Mesendoderm (in vitro differentiated cells): ENCODE measurements at regions not wholly inside any gene's neighbourhood (a gene's known extent, or its start where the extent isn't known, plus 50 kb on each side); places are given as distances from the start of the nearest gene placed in this dataset.

Source experiments
- DNase-seq: peaks from one replicate; pipeline ENCODE4 v3.0.0; 2013
- H2AK5ac ChIP-seq: 2 replicates; pipeline ENCODE4 v1.6.1; 2013; ENCODE audit warnings: low read length, inconsistent platforms
- H2BK120ac ChIP-seq: 2 replicates; pipeline ENCODE4 v1.6.1; 2013; ENCODE audit warnings: low read depth, mild to moderate bottlenecking, low read length, moderate library complexity, mixed read lengths
- H2BK15ac ChIP-seq: replicated peaks from 2 replicates; pipeline ENCODE4 v1.6.1; 2013; ENCODE audit warnings: low read depth, mild to moderate bottlenecking, moderate library complexity
- H2BK5ac ChIP-seq: 2 replicates; pipeline ENCODE4 v1.6.1; 2013; ENCODE audit warnings: low read length, inconsistent platforms
- H3K18ac ChIP-seq: 2 replicates; pipeline ENCODE4 v1.6.1; 2013; ENCODE audit warnings: mild to moderate bottlenecking, low read length, mixed read lengths
- H3K23ac ChIP-seq: one replicate; pipeline ENCODE4 v1.6.1; 2013; ENCODE audit warnings: low read length
- H3K27ac ChIP-seq: 2 replicates; pipeline ENCODE4 v1.5.1; 2013; ENCODE audit warnings: low read depth, mild to moderate bottlenecking, inconsistent platforms, low read length, moderate library complexity
- H3K27me3 ChIP-seq: 2 replicates; pipeline ENCODE4 v1.6.1; 2013; ENCODE audit warnings: low read length, control low read depth, mild to moderate bottlenecking, inconsistent platforms; ENCODE audit not compliant: insufficient read depth, poor library complexity
- H3K36me3 ChIP-seq: 2 replicates; pipeline ENCODE4 v1.6.1; 2013; ENCODE audit warnings: low read length, inconsistent platforms; ENCODE audit not compliant: control insufficient read depth, insufficient read depth
- H3K4ac ChIP-seq: one replicate; pipeline ENCODE4 v1.6.1; 2013; ENCODE audit warnings: low read depth, mild to moderate bottlenecking, low read length, moderate library complexity
- H3K4me1 ChIP-seq: 2 replicates; pipeline ENCODE4 v1.6.1; 2013; ENCODE audit warnings: low read depth, low read length, inconsistent platforms; ENCODE audit not compliant: control insufficient read depth
- H3K4me2 ChIP-seq: 2 replicates; pipeline ENCODE4 v1.6.1; 2013; ENCODE audit warnings: low read length
- H3K4me3 ChIP-seq: 2 replicates; pipeline ENCODE4 v1.5.1; 2013; ENCODE audit warnings: mild to moderate bottlenecking, low read length
- H3K56ac ChIP-seq: one replicate; pipeline ENCODE4 v1.6.1; 2013; ENCODE audit warnings: low read length
- H3K79me1 ChIP-seq: 2 replicates; pipeline ENCODE4 v1.6.1; 2013; ENCODE audit warnings: low read length, inconsistent platforms
- H3K79me2 ChIP-seq: 2 replicates; pipeline ENCODE4 v1.6.1; 2013; ENCODE audit warnings: mild to moderate bottlenecking, low read length; ENCODE audit not compliant: control insufficient read depth, insufficient read depth
- H3K9ac ChIP-seq: 2 replicates; pipeline ENCODE4 v1.6.1; 2013; ENCODE audit warnings: low read length, inconsistent platforms
- H4K5ac ChIP-seq: one replicate; pipeline ENCODE4 v1.6.1; 2013; ENCODE audit warnings: low read length
- H4K8ac ChIP-seq: one replicate; pipeline ENCODE4 v1.6.1; 2013; ENCODE audit warnings: low read depth, mild to moderate bottlenecking, control low read depth, low read length, moderate library complexity
- WGBS: extraction: QIAGEN DNeasy Blood & Tissue Kit; methylation state at CpG from one replicate; pipeline ENCODE4 v1.1.7; 2013; ENCODE audit warnings: low lambda C conversion rate, missing lambda C conversion rate; ENCODE audit not compliant: insufficient coverage; ENCODE audit errors: extremely low coverage; 5-methylcytosine and 5-hydroxymethylcytosine counted together

- H3K27ac ChIP-seq, result no peak overlapping the region
- no peaks in the 10 kb centered on the region for H3K79me1 ChIP-seq
- no peak overlapping the region for H3K4me2 ChIP-seq
- no peak overlapping the region for H4K8ac ChIP-seq
- H3K23ac ChIP-seq, result no peak overlapping the region
- no peak overlapping the region for H3K4ac ChIP-seq
- H3K18ac ChIP-seq, result no peak overlapping the region
- no peak overlapping the region for H2BK120ac ChIP-seq
- no peaks in the 10 kb centered on the region for H3K36me3 ChIP-seq
- no CpG with 5 or more reads among the region's 4 CpGs for WGBS
- H3K4me1 ChIP-seq, result no peaks in the 10 kb centered on the region
- H3K27me3 ChIP-seq, result no peaks in the 10 kb centered on the region
- H2BK15ac ChIP-seq, result no peak overlapping the region
- H2BK5ac ChIP-seq, result no peak overlapping the region
- no peak overlapping the region for H3K4me3 ChIP-seq
- DNase-seq, result no peak
- H3K9ac ChIP-seq, result no peak overlapping the region
- no peaks in the 10 kb centered on the region for H3K79me2 ChIP-seq
- no peak overlapping the region for H3K56ac ChIP-seq
- no peak overlapping the region for H4K5ac ChIP-seq
- no peak overlapping the region for H2AK5ac ChIP-seq
These were observed 422.4 kb upstream of the OR4E1 start for GRCh38 chr14:22095860-22096513.

- Histone ChIP-seq H3K18ac (no peak overlapping the region), H3K79me1 (no peaks in the 10 kb centered on the region), H3K23ac (no peak overlapping the region), H3K4me3 (no peak overlapping the region), H2BK5ac (no peak overlapping the region), H3K36me3 (no peaks in the 10 kb centered on the region), H2BK120ac (no peak overlapping the region), H3K27ac (no peak overlapping the region), H4K8ac (no peak overlapping the region), H3K9ac (no peak overlapping the region), H3K56ac (no peak overlapping the region), H3K4ac (no peak overlapping the region), H3K4me1 (no peaks in the 10 kb centered on the region), H3K79me2 (no peaks in the 10 kb centered on the region), H4K5ac (no peak overlapping the region), H2AK5ac (no peak overlapping the region), H3K27me3 (no peaks in the 10 kb centered on the region), H2BK15ac (no peak overlapping the region), H3K4me2 (no peak overlapping the region)
- WGBS, result no CpG with 5 or more reads among the region's 2 CpGs
- DNase-seq, result no peak
These were observed 416.3 kb upstream of the OR4E1 start for GRCh38 chr14:22089940-22090339.

GRCh38 chr14:22088614-22089342 is 415.2 kb upstream of the OR4E1 start:
- no peak overlapping the region for H4K8ac ChIP-seq
- H2BK120ac ChIP-seq, result no peak overlapping the region
- no CpG with 5 or more reads among the region's 2 CpGs for WGBS
- H3K23ac ChIP-seq, result no peak overlapping the region
- H3K4ac ChIP-seq, result no peak overlapping the region
- H3K27me3 ChIP-seq, result no peaks in the 10 kb centered on the region
- no peaks in the 10 kb centered on the region for H3K4me1 ChIP-seq
- no peak overlapping the region for H3K9ac ChIP-seq
- H3K4me2 ChIP-seq, result no peak overlapping the region
- DNase-seq, result no peak
- H3K79me1 ChIP-seq, result no peaks in the 10 kb centered on the region
- H3K27ac ChIP-seq, result no peak overlapping the region
- no peak overlapping the region for H2BK15ac ChIP-seq
- no peaks in the 10 kb centered on the region for H3K79me2 ChIP-seq
- H4K5ac ChIP-seq, result no peak overlapping the region
- no peak overlapping the region for H3K4me3 ChIP-seq
- H3K56ac ChIP-seq, result no peak overlapping the region
- no peaks in the 10 kb centered on the region for H3K36me3 ChIP-seq
- H2BK5ac ChIP-seq, result no peak overlapping the region
- no peak overlapping the region for H2AK5ac ChIP-seq
- no peak overlapping the region for H3K18ac ChIP-seq

DNA sequence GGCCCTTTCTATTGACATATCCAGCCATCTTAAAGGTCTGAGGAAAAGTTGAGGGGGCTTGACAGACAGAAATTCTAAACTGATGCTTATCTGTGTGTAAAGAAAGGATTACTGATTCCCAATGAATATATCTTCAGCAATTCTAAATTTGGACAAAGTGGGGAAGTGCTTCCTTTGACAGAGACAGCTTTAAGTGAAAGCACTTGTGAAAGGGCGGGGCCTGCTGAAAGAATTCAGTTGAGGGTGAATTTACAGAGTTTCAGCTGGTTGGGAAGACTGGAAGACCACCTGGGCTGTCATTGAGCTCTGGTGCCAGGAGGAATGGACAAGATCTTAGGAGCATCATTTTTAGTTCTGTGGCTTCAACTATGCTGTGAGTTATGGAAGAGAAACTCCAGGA is 412.5 kb upstream of the OR4E1 start:
- no peaks in the 10 kb centered on the region for H3K36me3 ChIP-seq
- no peak for DNase-seq
- WGBS, result no CpG with 5 or more reads among the region's 1 CpG

DNA sequence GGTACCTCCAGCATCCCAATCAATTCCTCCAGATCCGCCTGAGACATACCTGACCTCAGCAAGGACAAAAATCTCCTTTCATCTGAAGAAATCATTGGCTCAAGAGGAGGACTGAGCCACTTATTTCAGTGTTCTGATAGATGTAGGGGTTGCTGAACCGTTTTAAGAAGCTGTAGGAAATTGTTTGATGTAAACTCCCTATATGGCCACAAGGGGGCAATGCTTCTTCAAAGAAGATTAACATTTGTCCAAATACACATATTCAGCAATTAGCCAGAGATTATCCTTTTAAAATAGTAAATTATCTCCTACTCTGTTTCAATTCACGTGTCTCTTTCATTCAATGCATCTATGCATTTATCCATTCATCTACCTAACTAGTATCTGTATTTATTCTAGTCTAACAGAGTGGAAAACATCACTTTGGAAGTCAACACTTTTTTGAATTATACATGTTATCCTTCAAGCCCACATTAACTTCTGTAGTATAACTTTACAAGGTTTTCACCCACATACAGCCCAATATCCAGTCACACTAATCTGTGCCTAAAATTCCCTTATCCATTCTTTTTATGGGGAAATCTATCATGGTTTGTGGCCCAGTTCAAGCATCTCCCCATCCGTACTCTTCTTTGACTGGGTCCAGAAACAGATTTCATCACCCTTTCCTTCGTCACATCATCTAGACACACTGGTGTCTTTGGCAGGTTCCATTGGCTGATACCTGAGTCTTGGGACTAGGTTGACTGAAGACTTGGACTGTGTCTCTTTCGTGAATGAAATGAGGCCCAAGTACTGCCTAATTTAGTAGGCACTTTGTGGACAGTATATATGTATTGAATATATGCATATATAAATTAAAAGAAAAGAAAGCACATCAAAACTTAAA is 411.0 kb upstream of the OR4E1 start:
- Histone ChIP-seq H3K9ac (no peak overlapping the region), H3K4me1 (no peaks in the 10 kb centered on the region), H3K79me1 (no peaks in the 10 kb centered on the region), H2BK5ac (no peak overlapping the region), H2BK120ac (no peak overlapping the region), H3K36me3 (no peaks in the 10 kb centered on the region), H2BK15ac (no peak overlapping the region), H4K8ac (no peak overlapping the region), H3K18ac (no peak overlapping the region), H3K23ac (no peak overlapping the region), H2AK5ac (no peak overlapping the region), H3K4ac (no peak overlapping the region), H3K4me3 (no peak overlapping the region), H3K79me2 (no peaks in the 10 kb centered on the region), H3K4me2 (no peak overlapping the region), H3K27me3 (no peaks in the 10 kb centered on the region), H3K56ac (no peak overlapping the region), H4K5ac (no peak overlapping the region), H3K27ac (no peak overlapping the region)
- DNase-seq, result peak; percentile 65
- WGBS, result no CpG with 5 or more reads among the region's 6 CpGs

More for the DNA sequence above, 412.5 kb upstream of the OR4E1 start:
- H4K5ac ChIP-seq, result no peak overlapping the region
- H3K4me1 ChIP-seq, result no peaks in the 10 kb centered on the region
- no peak overlapping the region for H3K9ac ChIP-seq
- no peak overlapping the region for H3K4me3 ChIP-seq
- H3K18ac ChIP-seq, result no peak overlapping the region
- H2BK120ac ChIP-seq, result no peak overlapping the region
- H2AK5ac ChIP-seq, result no peak overlapping the region
- no peaks in the 10 kb centered on the region for H3K79me1 ChIP-seq
- H3K56ac ChIP-seq, result no peak overlapping the region
- no peaks in the 10 kb centered on the region for H3K79me2 ChIP-seq
- H2BK5ac ChIP-seq, result no peak overlapping the region
- no peak overlapping the region for H3K23ac ChIP-seq
- H3K4me2 ChIP-seq, result no peak overlapping the region
- H2BK15ac ChIP-seq, result no peak overlapping the region
- H4K8ac ChIP-seq, result no peak overlapping the region
- no peak overlapping the region for H3K4ac ChIP-seq
- H3K27ac ChIP-seq, result no peak overlapping the region
- no peaks in the 10 kb centered on the region for H3K27me3 ChIP-seq
